ENCODE measurements at regions not wholly inside any gene's neighbourhood (a gene's known extent, or its start where the extent isn't known, plus 50 kb on each side); places are given as distances from the start of the nearest gene placed in this dataset.

DNA sequence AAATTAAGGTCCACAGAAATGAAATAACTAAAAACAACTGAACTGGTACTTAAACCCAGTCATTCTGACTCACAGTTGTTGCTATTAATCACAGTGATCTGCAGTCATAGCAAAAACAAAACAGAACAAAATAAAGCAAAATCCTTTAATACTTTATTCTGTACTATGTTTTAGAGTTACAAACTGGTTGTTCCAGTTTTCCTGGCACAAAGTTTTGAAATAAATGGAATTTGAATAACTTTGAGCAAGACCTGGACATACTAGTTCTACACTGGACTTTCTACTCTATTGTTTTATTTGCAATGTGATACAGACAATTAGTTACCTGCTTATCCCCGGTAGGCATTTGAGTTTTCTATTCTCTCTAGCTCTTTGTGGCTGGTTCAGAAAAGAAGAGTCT lies 147.9 kb downstream of the DMRT2 start:
- Histone ChIP-seq H3K79me2 (ENCODE audit: insufficient read depth, low read length) (no peaks in the 10 kb centered on the region), H2AFZ (ENCODE audit: low read depth, low read length) (no peak overlapping the region), H3K4me3 (ENCODE audit: low read depth in 1 of 2, low read length in 2 of 2) (no peak overlapping the region), H3K27me3 (ENCODE audit: insufficient read depth, low read length, poor library complexity) (no peaks in the 10 kb centered on the region), H3K36me3 (ENCODE audit: insufficient read depth, low read length) (no peaks in the 10 kb centered on the region), H3K27ac (ENCODE audit: low read length) (no peak overlapping the region), H3K4me2 (ENCODE audit: insufficient read depth, low read length) (no peak overlapping the region), H3K4me1 (ENCODE audit: insufficient read depth, low read length) (no peaks in the 10 kb centered on the region), H3K9ac (ENCODE audit: low read depth, low read length) (no peak overlapping the region), H4K20me1 (ENCODE audit: insufficient read depth, low read length) (no peaks in the 10 kb centered on the region), H3K9me3 (ENCODE audit: insufficient read depth, low read length, severe bottlenecking) (no peaks in the 10 kb centered on the region)
- TF ChIP-seq EZH2 (IDR thresholded peaks at IDR 0.05; ENCODE audit: borderline replicate concordance, low read depth, low read length, severe bottlenecking), result no peak
- TF ChIP-seq, protein P1, sequence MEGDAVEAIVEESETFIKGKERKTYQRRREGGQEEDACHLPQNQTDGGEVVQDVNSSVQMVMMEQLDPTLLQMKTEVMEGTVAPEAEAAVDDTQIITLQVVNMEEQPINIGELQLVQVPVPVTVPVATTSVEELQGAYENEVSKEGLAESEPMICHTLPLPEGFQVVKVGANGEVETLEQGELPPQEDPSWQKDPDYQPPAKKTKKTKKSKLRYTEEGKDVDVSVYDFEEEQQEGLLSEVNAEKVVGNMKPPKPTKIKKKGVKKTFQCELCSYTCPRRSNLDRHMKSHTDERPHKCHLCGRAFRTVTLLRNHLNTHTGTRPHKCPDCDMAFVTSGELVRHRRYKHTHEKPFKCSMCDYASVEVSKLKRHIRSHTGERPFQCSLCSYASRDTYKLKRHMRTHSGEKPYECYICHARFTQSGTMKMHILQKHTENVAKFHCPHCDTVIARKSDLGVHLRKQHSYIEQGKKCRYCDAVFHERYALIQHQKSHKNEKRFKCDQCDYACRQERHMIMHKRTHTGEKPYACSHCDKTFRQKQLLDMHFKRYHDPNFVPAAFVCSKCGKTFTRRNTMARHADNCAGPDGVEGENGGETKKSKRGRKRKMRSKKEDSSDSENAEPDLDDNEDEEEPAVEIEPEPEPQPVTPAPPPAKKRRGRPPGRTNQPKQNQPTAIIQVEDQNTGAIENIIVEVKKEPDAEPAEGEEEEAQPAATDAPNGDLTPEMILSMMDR (IDR thresholded peaks at IDR 0.05; ENCODE audit: borderline replicate concordance, extremely low read depth, low read length, poor library complexity, severe bottlenecking), result no peak
- no peak for DNase-seq
- no peak for ATAC-seq (ENCODE audit: insufficient read depth, low read depth)

DNA sequence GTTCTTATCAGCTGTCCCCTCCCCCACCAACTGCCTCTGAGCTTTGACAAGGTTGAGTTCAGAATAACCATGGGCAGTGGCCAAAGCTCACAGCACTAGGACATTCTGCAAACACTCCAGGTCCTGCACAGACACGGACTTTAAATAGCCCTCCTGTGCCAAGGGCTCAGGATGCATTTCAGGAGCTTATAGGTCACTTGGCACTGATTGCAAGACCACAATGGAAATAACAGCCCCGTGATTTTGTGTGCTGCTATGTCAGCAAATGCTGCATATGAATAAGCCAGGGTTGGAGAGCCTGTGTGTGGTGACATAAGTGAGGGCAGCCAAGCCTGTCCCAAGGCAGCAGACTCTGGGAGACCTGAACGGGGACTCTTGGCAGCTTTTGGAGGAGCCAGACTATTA lies 150.7 kb downstream of the DMRT2 start:
- Histone ChIP-seq H3K4me1 (ENCODE audit: insufficient read depth, low read length) (no peaks in the 10 kb centered on the region), H3K36me3 (ENCODE audit: insufficient read depth, low read length) (no peaks in the 10 kb centered on the region), H3K27me3 (ENCODE audit: insufficient read depth, low read length, poor library complexity) (no peaks in the 10 kb centered on the region), H3K79me2 (ENCODE audit: insufficient read depth, low read length) (no peaks in the 10 kb centered on the region), H3K9me3 (ENCODE audit: insufficient read depth, low read length, severe bottlenecking) (no peaks in the 10 kb centered on the region), H2AFZ (ENCODE audit: low read depth, low read length) (no peak overlapping the region), H4K20me1 (ENCODE audit: insufficient read depth, low read length) (no peaks in the 10 kb centered on the region), H3K27ac (ENCODE audit: low read length) (no peak overlapping the region), H3K9ac (ENCODE audit: low read depth, low read length) (no peak overlapping the region), H3K4me2 (ENCODE audit: insufficient read depth, low read length) (no peak overlapping the region), H3K4me3 (ENCODE audit: low read depth in 1 of 2, low read length in 2 of 2) (no peak overlapping the region)
- TF ChIP-seq, protein P1 (IDR thresholded peaks at IDR 0.05; ENCODE audit: borderline replicate concordance, extremely low read depth, low read length, poor library complexity, severe bottlenecking), result no peak
- no peak for TF ChIP-seq EZH2 (IDR thresholded peaks at IDR 0.05; ENCODE audit: borderline replicate concordance, low read depth, low read length, severe bottlenecking)
- DNase-seq (no peak), ATAC-seq (ENCODE audit: insufficient read depth, low read depth) (no peak)

DNA sequence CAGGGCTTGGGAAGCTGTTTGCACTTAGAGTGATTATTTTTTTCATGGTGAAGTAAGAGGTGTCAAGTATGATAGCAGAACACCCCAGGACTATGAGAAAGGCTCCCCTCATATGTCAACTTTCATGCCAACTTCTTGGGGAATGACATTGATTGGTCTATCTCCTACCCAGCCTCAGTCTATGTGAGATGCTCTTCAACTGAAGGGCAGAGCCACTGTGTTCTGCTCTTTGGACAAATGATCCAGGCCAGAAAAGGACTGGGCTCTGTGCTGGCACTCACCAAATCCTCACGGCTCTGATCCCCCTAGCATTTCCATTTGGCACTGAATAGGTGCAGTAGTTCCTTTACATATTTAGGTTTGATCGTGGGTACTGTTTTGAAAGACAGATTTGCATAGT lies 151.1 kb downstream of the DMRT2 start:
- Histone ChIP-seq H3K27me3 (ENCODE audit: insufficient read depth, low read length, poor library complexity) (no peaks in the 10 kb centered on the region), H3K9ac (ENCODE audit: low read depth, low read length) (no peak overlapping the region), H4K20me1 (ENCODE audit: insufficient read depth, low read length) (no peaks in the 10 kb centered on the region), H3K9me3 (ENCODE audit: insufficient read depth, low read length, severe bottlenecking) (no peaks in the 10 kb centered on the region), H3K4me3 (ENCODE audit: low read depth in 1 of 2, low read length in 2 of 2) (no peak overlapping the region), H3K27ac (ENCODE audit: low read length) (no peak overlapping the region), H3K4me2 (ENCODE audit: insufficient read depth, low read length) (no peak overlapping the region), H3K79me2 (ENCODE audit: insufficient read depth, low read length) (no peaks in the 10 kb centered on the region), H2AFZ (ENCODE audit: low read depth, low read length) (no peak overlapping the region), H3K36me3 (ENCODE audit: insufficient read depth, low read length) (no peaks in the 10 kb centered on the region), H3K4me1 (ENCODE audit: insufficient read depth, low read length) (no peaks in the 10 kb centered on the region)
- ATAC-seq (ENCODE audit: insufficient read depth, low read depth), result no peak
- TF ChIP-seq, protein P1 (IDR thresholded peaks at IDR 0.05; ENCODE audit: borderline replicate concordance, extremely low read depth, low read length, poor library complexity, severe bottlenecking), result no peak
- TF ChIP-seq EZH2 (IDR thresholded peaks at IDR 0.05; ENCODE audit: borderline replicate concordance, low read depth, low read length, severe bottlenecking), result no peak
- no peak for DNase-seq

DNA sequence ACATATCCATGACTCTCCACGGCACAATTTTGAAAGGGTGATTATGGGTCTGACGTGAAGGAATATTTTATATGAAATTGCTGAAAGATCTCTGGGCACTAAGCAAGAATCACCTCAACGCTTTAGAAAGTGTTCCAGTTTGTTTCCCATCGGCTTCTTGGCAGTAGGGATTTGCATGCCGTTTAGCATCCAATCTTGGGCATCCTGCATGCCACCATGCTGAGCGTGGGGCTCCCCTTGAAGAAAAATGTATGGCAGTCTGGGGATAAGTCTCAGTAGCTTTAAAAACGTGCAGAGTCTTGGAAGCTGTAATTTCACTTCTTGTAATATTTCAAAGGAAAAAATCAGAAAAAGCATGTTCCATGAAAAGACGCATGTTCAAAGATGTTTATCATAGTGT lies 151.7 kb downstream of the DMRT2 start:
- no peaks in the 10 kb centered on the region for H3K4me1 ChIP-seq (ENCODE audit: insufficient read depth, low read length)
- DNase-seq, result no peak
- ATAC-seq (ENCODE audit: insufficient read depth, low read depth), result no peak
- H3K79me2 ChIP-seq (ENCODE audit: insufficient read depth, low read length), result no peaks in the 10 kb centered on the region
- no peak overlapping the region for H2AFZ ChIP-seq (ENCODE audit: low read depth, low read length)
- H3K4me3 ChIP-seq (ENCODE audit: low read depth in 1 of 2, low read length in 2 of 2), result no peak overlapping the region
- no peaks in the 10 kb centered on the region for H4K20me1 ChIP-seq (ENCODE audit: insufficient read depth, low read length)
- TF ChIP-seq EZH2 (IDR thresholded peaks at IDR 0.05; ENCODE audit: borderline replicate concordance, low read depth, low read length, severe bottlenecking), result no peak
- TF ChIP-seq, protein P1 (IDR thresholded peaks at IDR 0.05; ENCODE audit: borderline replicate concordance, extremely low read depth, low read length, poor library complexity, severe bottlenecking), result no peak
- no peak overlapping the region for H3K4me2 ChIP-seq (ENCODE audit: insufficient read depth, low read length)
- H3K27ac ChIP-seq (ENCODE audit: low read length), result no peak overlapping the region
- H3K36me3 ChIP-seq (ENCODE audit: insufficient read depth, low read length), result no peaks in the 10 kb centered on the region
- no peak overlapping the region for H3K9ac ChIP-seq (ENCODE audit: low read depth, low read length)
- H3K27me3 ChIP-seq (ENCODE audit: insufficient read depth, low read length, poor library complexity), result no peaks in the 10 kb centered on the region
- no peaks in the 10 kb centered on the region for H3K9me3 ChIP-seq (ENCODE audit: insufficient read depth, low read length, severe bottlenecking)

All from DND-41 (cell line).